SK-N-SH (cell line): ENCODE measurements at regions not wholly inside any gene's neighbourhood (a gene's known extent, or its start where the extent isn't known, plus 50 kb on each side); places are given as distances from the start of the nearest gene placed in this dataset.
"Not testable (repeated sequence)": the region's sequence is repeated elsewhere in the genome, so short reads cannot be mapped to it uniquely, and the experiment has no call there.

ENCODE experiments used
- CTCF ChIA-PET: fragments of 300-600, 350-600 bp; formaldehyde crosslinking; extraction: SDS; loops from one replicate; lab custom pipeline; 2021; lab: Yijun Ruan, JAX
- POLR2A ChIA-PET: fragments of 350-600 bp; sonication (Branson Sonifier 250); formaldehyde crosslinking; extraction: SDS; loops from one replicate; lab custom pipeline; 2020; ENCODE audit warnings: antibody characterized with exemption, inconsistent platforms; lab: Yijun Ruan, JAX
- DNase-seq: peaks from one replicate; pipeline ENCODE4 v3.0.0; 2012
- H2AFZ ChIP-seq: fragments of 200-600 bp; sonication (generic); 2 replicates; pipeline ENCODE4 v1.8.1; 2016; ENCODE audit warnings: antibody characterized with exemption, mild to moderate bottlenecking, low read depth
- H3F3A ChIP-seq: fragments of 200-600 bp; sonication (generic); replicated peaks from 2 replicates; pipeline ENCODE3; 2016; ENCODE audit warnings: antibody characterized with exemption, mild to moderate bottlenecking; ENCODE audit not compliant: insufficient read depth
- H3K27ac ChIP-seq, 2 experiments: fragments of 200-500 bp in 1 of 2; fragments of 200-600 bp in 1 of 2; sonication (Bioruptor generic) in 1 of 2; sonication (generic), shearing (Covaris generic) in 1 of 2; 2 replicates each; pipeline versions ENCODE4 v1.5.1 to v1.6.1; 2014 to 2016; ENCODE audit warnings: low read depth in 2 of 2, inconsistent platforms in 1 of 2, low read length in 1 of 2, mild to moderate bottlenecking in 1 of 2, mixed read lengths in 1 of 2
- H3K27me3 ChIP-seq: fragments of 200-600 bp; sonication (generic), shearing (Covaris generic); 2 replicates; pipeline ENCODE4 v1.6.1; 2016; ENCODE audit warnings: mixed run types; ENCODE audit not compliant: insufficient read depth
- H3K36me3 ChIP-seq, 2 experiments: fragments of 200-500 bp in 1 of 2; fragments of 200-600 bp in 1 of 2; sonication (Bioruptor generic) in 1 of 2; sonication (generic) in 1 of 2; replicated peaks in 1 of 2; 2 replicates each; pipeline versions ENCODE3 to v1.5.1; 2014 to 2016; ENCODE audit warnings: low read length in 1 of 2, mild to moderate bottlenecking in 1 of 2; ENCODE audit not compliant: insufficient read depth in 2 of 2, control insufficient read depth in 1 of 2
- H3K4me1 ChIP-seq, 2 experiments: fragments of 200-500 bp in 1 of 2; fragments of 200-600 bp in 1 of 2; sonication (Bioruptor generic) in 1 of 2; sonication (generic), shearing (Covaris generic) in 1 of 2; 2 replicates each; pipeline versions ENCODE4 v1.5.1 to v1.6.1; 2014 to 2016; ENCODE audit warnings: low read depth in 1 of 2, low read length in 1 of 2, mixed run types in 1 of 2; ENCODE audit not compliant: insufficient read depth in 2 of 2, control insufficient read depth in 1 of 2
- H3K4me2 ChIP-seq: fragments of 200-600 bp; sonication (generic), shearing (Covaris generic); 2 replicates; pipeline ENCODE4 v1.6.1; 2017; ENCODE audit warnings: mixed run types
- H3K4me3 ChIP-seq, 2 experiments: fragments of 200-500 bp in 1 of 2; fragments of 200-600 bp in 1 of 2; sonication (Bioruptor generic) in 1 of 2; sonication (generic), shearing (Covaris generic) in 1 of 2; 2 replicates each; pipeline versions ENCODE4 v1.5.1 to v1.8.1; 2014 to 2016; ENCODE audit warnings: low read depth in 2 of 2, inconsistent platforms in 1 of 2, low read length in 1 of 2, mild to moderate bottlenecking in 1 of 2, mixed read lengths in 1 of 2, moderate library complexity in 1 of 2
- H3K79me2 ChIP-seq: fragments of 200-600 bp; sonication (generic); 2 replicates; pipeline ENCODE4 v1.8.1; 2017; ENCODE audit warnings: mild to moderate bottlenecking; ENCODE audit not compliant: insufficient read depth
- H3K9ac ChIP-seq: fragments of 200-600 bp; sonication (generic); 2 replicates; pipeline ENCODE4 v1.6.1; 2017; ENCODE audit warnings: mixed run types
- H3K9me2 ChIP-seq: fragments of 200-600 bp; sonication (generic); 2 replicates; pipeline ENCODE4 v1.6.1; 2017; ENCODE audit warnings: mixed run types
- H3K9me3 ChIP-seq: fragments of 200-600 bp; sonication (generic); 2 replicates; pipeline ENCODE4 v1.6.1; 2017; ENCODE audit warnings: mixed run types, mild to moderate bottlenecking, moderate library complexity
- H4K20me1 ChIP-seq: fragments of 200-600 bp; sonication (generic); 2 replicates; pipeline ENCODE4 v1.6.1; 2017; ENCODE audit warnings: mild to moderate bottlenecking, mixed run types; ENCODE audit not compliant: insufficient read depth
- CTCF ChIP-seq: fragments of 200-600 bp; sonication (generic); IDR thresholded peaks from 2 replicates; pipeline ENCODE4 v1.6.1; 2017; ENCODE audit warnings: antibody characterized with exemption, mild to moderate bottlenecking, moderate library complexity
- EZH2phosphoT487 ChIP-seq: fragments of 200-600 bp; sonication (generic); IDR thresholded peaks from 2 replicates; pipeline ENCODE4 v1.6.1; 2017; ENCODE audit warnings: low read depth, mixed run types, mild to moderate bottlenecking, antibody characterized with exemption, moderate library complexity, borderline replicate concordance
- GATA2 ChIP-seq: sonication (generic); formaldehyde crosslinking; IDR thresholded peaks from 2 replicates; pipeline ENCODE4 v1.5.0; 2020; ENCODE audit warnings: mild to moderate bottlenecking, missing genetic modification reagents
- MEF2A ChIP-seq: IDR thresholded peaks from 2 replicates; pipeline ENCODE4 v1.4.0; 2012; ENCODE audit warnings: low read depth, borderline replicate concordance
- MXI1 ChIP-seq: IDR thresholded peaks from 2 replicates; pipeline ENCODE4 v1.6.1; 2012; ENCODE audit warnings: mild to moderate bottlenecking, low read depth, low read length, improper control_type of control experiment
- PBX3 ChIP-seq: IDR thresholded peaks from 2 replicates; pipeline ENCODE4; 2012
- POLR2AphosphoS5 ChIP-seq: IDR thresholded peaks from 2 replicates; pipeline ENCODE4 v1.6.1; 2012; ENCODE audit warnings: low read depth, low read length
- REST ChIP-seq: IDR thresholded peaks from 2 replicates; pipeline ENCODE4 v1.6.1; 2012; ENCODE audit warnings: mild to moderate bottlenecking, low read depth, low read length, moderate library complexity
- SIN3A ChIP-seq: IDR thresholded peaks from 2 replicates; pipeline ENCODE4 v1.6.1; 2012; ENCODE audit warnings: low read depth, mild to moderate bottlenecking, low read length, moderate library complexity, borderline replicate concordance
- TAF1 ChIP-seq: IDR thresholded peaks from 2 replicates; pipeline ENCODE4 v1.6.1; 2012; ENCODE audit warnings: low read depth, mild to moderate bottlenecking, low read length, moderate library complexity, borderline replicate concordance
- TEAD4 ChIP-seq: IDR thresholded peaks from 2 replicates; pipeline ENCODE4 v1.4.0; 2012; ENCODE audit warnings: mild to moderate bottlenecking, borderline replicate concordance; ENCODE audit not compliant: insufficient read depth
- YY1 ChIP-seq: IDR thresholded peaks from 2 replicates; pipeline ENCODE4 v1.4.0; 2012; ENCODE audit warnings: low read depth, mild to moderate bottlenecking
- WGBS: methylation state at CpG from one replicate; pipeline ENCODE4 v1.1.6; 2017; ENCODE audit warnings: low lambda C conversion rate; 5-methylcytosine and 5-hydroxymethylcytosine counted together

GRCh38 chr5:17416374-17416773 is 81.7 kb upstream of the TAF11L2 start:
- H3K9me2 ChIP-seq, H3K27ac ChIP-seq, H4K20me1 ChIP-seq, H3K79me2 ChIP-seq, DNase-seq, H3F3A ChIP-seq, H3K9me3 ChIP-seq, CTCF ChIA-PET, H3K4me2 ChIP-seq, H3K36me3 ChIP-seq, H3K4me1 ChIP-seq, H2AFZ ChIP-seq, POLR2A ChIA-PET, H3K9ac ChIP-seq, H3K27me3 ChIP-seq, H3K4me3 ChIP-seq: not testable (repeated sequence)
- 40% methylated on average over 3 of the region's 4 CpGs for WGBS

GRCh38 chr5:17424674-17425073 is 73.4 kb upstream of the TAF11L2 start:
- Histone ChIP-seq H3K36me3 (no peaks in the 10 kb centered on the region), H3K9me2 (no peaks in the 10 kb centered on the region), H3K9ac (no peak overlapping the region), H3K4me1 (no peaks in the 10 kb centered on the region; a peak in 1 of 4 replicates), H4K20me1 (no peaks in the 10 kb centered on the region), H3K27me3 (no peaks in the 10 kb centered on the region), H3K9me3 (no peaks in the 10 kb centered on the region), H3K27ac (no peak overlapping the region), H3K79me2 (no peaks in the 10 kb centered on the region), H3F3A (no peaks in the 10 kb centered on the region), H3K4me2 (no peak overlapping the region), H3K4me3 (no peak overlapping the region), H2AFZ (no peak overlapping the region)
- DNase-seq, result no peak
- ChIA-PET CTCF (no interaction called here), POLR2A (no interaction called here)
- 81% methylated on average over 12 of the region's 12 CpGs for WGBS
- no peak for TF ChIP-seq POLR2AphosphoS5
- no peak for TF ChIP-seq MXI1
- no peak for TF ChIP-seq MEF2A
- no peak for TF ChIP-seq CTCF
- TF ChIP-seq EZH2phosphoT487, result no peak
- TF ChIP-seq GATA2 (CRISPR knock-in tag), result no peak
- no peak for TF ChIP-seq YY1

- WGBS, result 56% methylated on average over 8 of the region's 8 CpGs
- Histone ChIP-seq H3K4me3 (no peak overlapping the region), H3F3A (no peaks in the 10 kb centered on the region), H3K9ac (no peak overlapping the region), H4K20me1 (no peaks in the 10 kb centered on the region), H3K9me3 (no peaks in the 10 kb centered on the region), H3K4me2 (no peak overlapping the region), H3K27ac (no peak overlapping the region), H3K79me2 (no peaks in the 10 kb centered on the region), H3K27me3 (no peaks in the 10 kb centered on the region), H3K36me3 (no peaks in the 10 kb centered on the region), H3K4me1 (no peaks in the 10 kb centered on the region; a peak in 1 of 4 replicates), H3K9me2 (no peaks in the 10 kb centered on the region), H2AFZ (no peak overlapping the region)
- DNase-seq, result no peak
- CTCF ChIA-PET, result no interaction called here
- POLR2A ChIA-PET, result no interaction called here
- no peak for TF ChIP-seq TAF1
- no peak for TF ChIP-seq REST
- no peak for TF ChIP-seq PBX3
- TF ChIP-seq SIN3A, result no peak
- no peak for TF ChIP-seq CTCF
- no peak for TF ChIP-seq TEAD4
Measured at GRCh38 chr5:17425385-17426070, 72.5 kb upstream of the TAF11L2 start.
